KMS-11 (cell line): ENCODE measurements at regions not wholly inside any gene's neighbourhood (a gene's known extent, or its start where the extent isn't known, plus 50 kb on each side); places are given as distances from the start of the nearest gene placed in this dataset.

ENCODE experiments used
- H2AFZ ChIP-seq: fragments of 200-600 bp; sonication (generic); 2 replicates; pipeline ENCODE4 v1.6.1; 2016; ENCODE audit warnings: antibody characterized with exemption, mixed run types, low read depth
- H3K27ac ChIP-seq: fragments of 200-600 bp; sonication (generic); 2 replicates; pipeline ENCODE4 v1.6.1; 2016; ENCODE audit warnings: mild to moderate bottlenecking, mixed run types
- H3K27me3 ChIP-seq: fragments of 200-600 bp; sonication (generic); 2 replicates; pipeline ENCODE4 v1.6.1; 2017; ENCODE audit warnings: mild to moderate bottlenecking, low read depth, mixed run types, moderate library complexity; ENCODE audit not compliant: insufficient read depth
- H3K36me3 ChIP-seq: fragments of 200-600 bp; sonication (generic); 2 replicates; pipeline ENCODE4 v1.6.1; 2017; ENCODE audit warnings: mild to moderate bottlenecking, mixed run types; ENCODE audit not compliant: insufficient read depth
- H3K4me1 ChIP-seq: fragments of 200-600 bp; sonication (generic); 2 replicates; pipeline ENCODE4 v1.6.1; 2016; ENCODE audit warnings: mild to moderate bottlenecking, low read depth, mixed run types; ENCODE audit not compliant: poor library complexity, severe bottlenecking
- H3K4me2 ChIP-seq: fragments of 200-600 bp; sonication (generic); 2 replicates; pipeline ENCODE4 v1.7.0; 2016; ENCODE audit warnings: mild to moderate bottlenecking, mixed run types
- H3K4me3 ChIP-seq: fragments of 200-600 bp; sonication (generic); IDR thresholded peaks from 2 replicates; pipeline ENCODE4 v1.6.1; 2017; ENCODE audit warnings: low read depth, low read length, mixed read lengths; ENCODE audit not compliant: insufficient read depth
- H3K79me2 ChIP-seq: fragments of 200-600 bp; sonication (generic); 2 replicates; pipeline ENCODE4 v1.6.1; 2016; ENCODE audit warnings: low read depth, mixed run types; ENCODE audit not compliant: insufficient read depth
- H3K9ac ChIP-seq: fragments of 200-600 bp; sonication (generic); 2 replicates; pipeline ENCODE4 v1.6.1; 2016; ENCODE audit warnings: mild to moderate bottlenecking, mixed run types
- H4K20me1 ChIP-seq: fragments of 200-600 bp; sonication (generic); 2 replicates; pipeline ENCODE4 v1.6.1; 2016; ENCODE audit warnings: mild to moderate bottlenecking, mixed run types; ENCODE audit not compliant: insufficient read depth
- TF ChIP-seq, protein P1 (sequence below): fragments of 200-600 bp; sonication (generic); conservative IDR thresholded peaks from 2 replicates; pipeline ENCODE4 v1.6.1; 2017; ENCODE audit warnings: low read depth, mild to moderate bottlenecking, antibody characterized with exemption, low read length, moderate library complexity, mixed read lengths

DNA sequence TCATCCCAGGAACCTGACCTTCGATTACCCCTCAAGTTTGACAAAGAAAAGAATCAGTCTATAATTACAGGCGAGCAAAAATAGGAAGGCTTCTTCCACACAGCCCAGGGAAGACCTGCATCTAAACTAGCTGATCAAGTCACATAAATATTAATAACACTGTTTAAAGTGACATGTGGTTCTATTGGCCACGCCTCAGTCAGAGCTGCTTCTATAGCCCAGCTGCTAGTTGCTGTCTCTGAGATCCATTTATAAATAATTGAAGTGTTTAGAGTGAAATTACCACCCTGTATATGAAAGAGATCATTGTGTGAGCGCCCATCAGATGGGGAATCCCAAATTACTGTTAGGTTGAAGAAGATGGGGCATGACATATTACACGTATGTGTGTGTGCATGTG, 426.0 kb downstream of the CDH2 start:
- no peak overlapping the region for H3K27ac ChIP-seq
- no peak overlapping the region for H3K4me2 ChIP-seq
- no peaks in the 10 kb centered on the region for H3K27me3 ChIP-seq
- no peaks in the 10 kb centered on the region for H4K20me1 ChIP-seq
- TF ChIP-seq, protein P1, sequence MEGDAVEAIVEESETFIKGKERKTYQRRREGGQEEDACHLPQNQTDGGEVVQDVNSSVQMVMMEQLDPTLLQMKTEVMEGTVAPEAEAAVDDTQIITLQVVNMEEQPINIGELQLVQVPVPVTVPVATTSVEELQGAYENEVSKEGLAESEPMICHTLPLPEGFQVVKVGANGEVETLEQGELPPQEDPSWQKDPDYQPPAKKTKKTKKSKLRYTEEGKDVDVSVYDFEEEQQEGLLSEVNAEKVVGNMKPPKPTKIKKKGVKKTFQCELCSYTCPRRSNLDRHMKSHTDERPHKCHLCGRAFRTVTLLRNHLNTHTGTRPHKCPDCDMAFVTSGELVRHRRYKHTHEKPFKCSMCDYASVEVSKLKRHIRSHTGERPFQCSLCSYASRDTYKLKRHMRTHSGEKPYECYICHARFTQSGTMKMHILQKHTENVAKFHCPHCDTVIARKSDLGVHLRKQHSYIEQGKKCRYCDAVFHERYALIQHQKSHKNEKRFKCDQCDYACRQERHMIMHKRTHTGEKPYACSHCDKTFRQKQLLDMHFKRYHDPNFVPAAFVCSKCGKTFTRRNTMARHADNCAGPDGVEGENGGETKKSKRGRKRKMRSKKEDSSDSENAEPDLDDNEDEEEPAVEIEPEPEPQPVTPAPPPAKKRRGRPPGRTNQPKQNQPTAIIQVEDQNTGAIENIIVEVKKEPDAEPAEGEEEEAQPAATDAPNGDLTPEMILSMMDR: no peak
- H3K9ac ChIP-seq: no peak overlapping the region
- H3K79me2 ChIP-seq: no peaks in the 10 kb centered on the region
- no peaks in the 10 kb centered on the region for H3K36me3 ChIP-seq
- H2AFZ ChIP-seq: no peak overlapping the region
- H3K4me1 ChIP-seq: no peaks in the 10 kb centered on the region
- H3K4me3 ChIP-seq: no peak overlapping the region

DNA sequence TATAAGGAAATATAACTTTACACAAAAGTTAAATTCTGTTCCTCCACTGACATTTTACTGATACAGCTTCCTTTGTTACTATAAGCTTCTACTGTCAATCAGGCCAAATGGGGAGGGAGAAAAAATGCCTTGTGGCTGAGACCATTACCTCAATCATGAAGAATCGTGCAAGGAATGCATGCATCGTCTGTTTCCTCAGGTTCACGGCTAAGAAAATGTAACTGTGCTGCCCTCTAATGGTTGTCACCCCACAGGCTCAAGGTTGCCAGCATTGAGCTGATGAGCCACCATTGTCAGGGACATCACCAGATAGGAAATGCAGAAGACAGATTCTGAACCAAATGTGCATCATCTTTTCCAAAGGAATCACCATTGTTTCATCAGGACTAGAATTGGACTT, 426.9 kb downstream of the CDH2 start:
- TF ChIP-seq, protein P1: 0 out of 2 replicates have a peak, but pooled peaks have one; percentile 22
- Histone ChIP-seq H3K79me2 (no peaks in the 10 kb centered on the region), H2AFZ (no peak overlapping the region), H3K9ac (no peak overlapping the region), H3K27me3 (no peaks in the 10 kb centered on the region), H3K36me3 (no peaks in the 10 kb centered on the region), H3K27ac (no peak overlapping the region), H4K20me1 (no peaks in the 10 kb centered on the region), H3K4me1 (no peaks in the 10 kb centered on the region), H3K4me3 (no peak overlapping the region), H3K4me2 (no peak overlapping the region)

DNA sequence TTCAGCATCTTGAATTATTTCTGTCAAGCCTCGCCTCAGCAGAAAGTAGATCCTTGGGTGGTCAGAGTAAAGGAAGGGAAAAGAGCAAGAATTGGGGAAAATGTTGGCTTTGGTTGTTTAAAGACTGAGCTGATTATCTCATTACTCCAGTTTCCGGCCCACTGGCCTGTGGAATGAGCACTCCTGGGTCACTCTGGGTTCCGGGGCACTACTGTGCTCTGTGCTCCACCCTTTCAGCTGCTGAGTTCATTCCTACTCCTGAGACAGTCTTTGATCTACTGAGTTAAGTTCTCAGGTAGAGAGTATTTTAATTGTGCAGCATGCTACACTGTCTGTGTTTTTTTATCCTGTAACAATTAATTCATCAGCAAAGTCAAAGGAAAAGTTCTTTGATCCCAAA, 427.7 kb downstream of the CDH2 start:
- no peaks in the 10 kb centered on the region for H3K79me2 ChIP-seq
- H4K20me1 ChIP-seq: no peaks in the 10 kb centered on the region
- H3K9ac ChIP-seq: no peak overlapping the region
- no peak overlapping the region for H2AFZ ChIP-seq
- no peak overlapping the region for H3K27ac ChIP-seq
- no peaks in the 10 kb centered on the region for H3K36me3 ChIP-seq
- H3K4me1 ChIP-seq: no peaks in the 10 kb centered on the region
- no peak overlapping the region for H3K4me2 ChIP-seq
- H3K4me3 ChIP-seq: no peak overlapping the region
- H3K27me3 ChIP-seq: no peaks in the 10 kb centered on the region
- TF ChIP-seq, protein P1: no peak

DNA sequence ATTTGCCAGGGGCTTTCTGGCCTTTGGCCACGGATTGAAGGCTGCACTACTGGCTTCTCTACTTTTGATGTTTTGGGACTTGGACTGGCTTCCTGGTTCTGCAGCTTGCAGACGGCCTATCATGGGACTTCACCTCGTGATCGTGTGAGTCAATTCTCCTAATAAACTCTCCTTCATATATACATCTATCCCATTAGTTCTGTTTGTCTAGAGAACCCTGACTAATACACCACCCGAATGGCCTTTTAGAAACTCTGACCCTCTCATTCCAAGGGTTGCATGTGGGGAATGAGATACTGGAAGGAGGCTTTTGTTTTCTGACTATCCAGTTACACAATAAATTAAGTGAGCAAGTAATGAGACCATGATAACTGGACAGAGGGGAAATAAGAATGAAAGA, 430.7 kb downstream of the CDH2 start:
- Histone ChIP-seq H2AFZ (no peak overlapping the region), H3K36me3 (no peaks in the 10 kb centered on the region), H3K9ac (no peak overlapping the region), H4K20me1 (no peaks in the 10 kb centered on the region), H3K4me2 (no peak overlapping the region), H3K27ac (no peak overlapping the region), H3K4me3 (no peak overlapping the region), H3K79me2 (no peaks in the 10 kb centered on the region), H3K4me1 (no peaks in the 10 kb centered on the region), H3K27me3 (no peaks in the 10 kb centered on the region)
- TF ChIP-seq, protein P1: no peak
